ENCODE measurements at regions not wholly inside any gene's neighbourhood (a gene's known extent, or its start where the extent isn't known, plus 50 kb on each side); places are given as distances from the start of the nearest gene placed in this dataset.
A peak's percentile ranks its signal among the peaks of the same experiment; 100 is the strongest.

DNA sequence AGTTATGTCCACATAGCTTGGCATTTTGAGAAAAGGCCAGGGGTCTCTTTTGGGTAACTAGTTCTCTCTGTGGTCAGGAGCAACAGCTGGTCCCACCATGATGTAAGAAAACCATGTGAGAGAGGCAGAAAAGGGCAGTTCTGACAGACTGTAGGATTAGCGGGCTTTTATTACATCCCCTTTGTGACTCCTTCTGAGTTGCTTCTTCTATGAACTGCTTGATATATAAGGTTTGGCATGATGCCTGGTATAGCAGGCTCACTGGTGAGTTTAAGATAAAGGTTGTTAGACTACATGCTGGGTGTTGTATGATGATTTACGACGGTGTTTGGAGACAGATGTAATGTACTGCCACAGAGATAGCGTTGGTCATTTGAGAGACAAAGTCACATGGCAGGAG lies 2308.1 kb upstream of the AGA start:
- intact Hi-C loops (cut with micrococcal nuclease; ENCODE audit: unreplicated experiment) = no loop called here
- BruUV-seq (replicated peaks) = no TSS peak

DNA sequence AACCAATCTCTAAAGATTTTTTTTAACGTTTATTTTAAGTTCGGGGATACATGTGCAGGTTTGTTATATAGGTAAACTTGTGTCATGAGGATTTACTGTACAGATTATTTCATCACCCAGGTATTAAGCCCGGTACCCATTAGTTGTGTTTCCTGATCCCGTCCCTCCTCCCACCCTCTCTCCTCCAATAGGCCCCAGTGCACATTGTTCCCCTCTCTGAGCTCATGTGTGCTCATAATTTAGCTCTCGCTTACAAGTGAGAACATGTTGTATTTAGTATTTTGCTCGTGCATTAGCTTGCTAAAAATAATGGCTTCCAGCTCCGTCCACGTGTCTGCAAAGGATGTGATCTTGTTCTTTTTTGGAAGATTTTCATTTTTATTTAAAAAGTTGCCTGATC lies 2309.4 kb upstream of the AGA start:
- Histone ChIP-seq H3K36me3 (ENCODE audit: insufficient read depth, low read length, poor library complexity, severe bottlenecking) (no peaks in the 10 kb centered on the region), H3K27ac (ENCODE audit: low read depth, low read length, poor library complexity, severe bottlenecking) (no peak overlapping the region), H3K27me3 (replicated peaks; ENCODE audit: insufficient read depth, low read depth, low read length, poor library complexity) (no peaks in the 10 kb centered on the region), H3K4me3 (ENCODE audit: low read depth, low read length, poor library complexity, severe bottlenecking) (no peak overlapping the region), H3K9me3 (ENCODE audit: low read depth, low read length, poor library complexity, severe bottlenecking) (no peaks in the 10 kb centered on the region), H3K4me1 (ENCODE audit: insufficient read depth, low read length, poor library complexity, severe bottlenecking) (peaks cover 5% of the 10 kb centered on the region)
- DNase-seq (ENCODE audit: low spot score) = no peak
- ChIA-PET POLR2A (ENCODE audit: low non-redundant PET) (interaction anchor here (0.6 kb wide), 1 partner anchor 190 kb away, joined by 3 read pairs; no protein-coding TSS in a partner anchor), CTCF (interaction anchor here (0.7 kb wide), 1 partner anchor 167 kb away, joined by 3 read pairs; no protein-coding TSS in a partner anchor)
- no peak for TF ChIP-seq EZH2 (IDR thresholded peaks at IDR 0.05; ENCODE audit: borderline replicate concordance, low read depth, low read length, poor library complexity, severe bottlenecking)
- TF ChIP-seq, protein P1, sequence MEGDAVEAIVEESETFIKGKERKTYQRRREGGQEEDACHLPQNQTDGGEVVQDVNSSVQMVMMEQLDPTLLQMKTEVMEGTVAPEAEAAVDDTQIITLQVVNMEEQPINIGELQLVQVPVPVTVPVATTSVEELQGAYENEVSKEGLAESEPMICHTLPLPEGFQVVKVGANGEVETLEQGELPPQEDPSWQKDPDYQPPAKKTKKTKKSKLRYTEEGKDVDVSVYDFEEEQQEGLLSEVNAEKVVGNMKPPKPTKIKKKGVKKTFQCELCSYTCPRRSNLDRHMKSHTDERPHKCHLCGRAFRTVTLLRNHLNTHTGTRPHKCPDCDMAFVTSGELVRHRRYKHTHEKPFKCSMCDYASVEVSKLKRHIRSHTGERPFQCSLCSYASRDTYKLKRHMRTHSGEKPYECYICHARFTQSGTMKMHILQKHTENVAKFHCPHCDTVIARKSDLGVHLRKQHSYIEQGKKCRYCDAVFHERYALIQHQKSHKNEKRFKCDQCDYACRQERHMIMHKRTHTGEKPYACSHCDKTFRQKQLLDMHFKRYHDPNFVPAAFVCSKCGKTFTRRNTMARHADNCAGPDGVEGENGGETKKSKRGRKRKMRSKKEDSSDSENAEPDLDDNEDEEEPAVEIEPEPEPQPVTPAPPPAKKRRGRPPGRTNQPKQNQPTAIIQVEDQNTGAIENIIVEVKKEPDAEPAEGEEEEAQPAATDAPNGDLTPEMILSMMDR (conservative IDR thresholded peaks at IDR 0.05; ENCODE audit: low read depth, low read length) = no peak
- intact Hi-C loops (cut with micrococcal nuclease; ENCODE audit: unreplicated experiment) = no loop called here
- BruUV-seq (replicated peaks) = no TSS peak

More for the DNA sequence above, 2308.1 kb upstream of the AGA start:
- H3K4me3 ChIP-seq (ENCODE audit: low read depth, low read length, poor library complexity, severe bottlenecking) = no peak overlapping the region
- no peak overlapping the region for H3K27ac ChIP-seq (ENCODE audit: low read depth, low read length, poor library complexity, severe bottlenecking)
- H3K9me3 ChIP-seq (ENCODE audit: low read depth, low read length, poor library complexity, severe bottlenecking) = no peaks in the 10 kb centered on the region
- no peaks in the 10 kb centered on the region for H3K36me3 ChIP-seq (ENCODE audit: insufficient read depth, low read length, poor library complexity, severe bottlenecking)
- H3K4me1 ChIP-seq (ENCODE audit: insufficient read depth, low read length, poor library complexity, severe bottlenecking) = peaks cover 5% of the 10 kb centered on the region
- DNase-seq (ENCODE audit: low spot score) = peak; percentile 74
- H3K27me3 ChIP-seq (replicated peaks; ENCODE audit: insufficient read depth, low read depth, low read length, poor library complexity) = no peaks in the 10 kb centered on the region
- ChIA-PET CTCF (no interaction called here), POLR2A (ENCODE audit: low non-redundant PET) (no interaction called here)
- TF ChIP-seq, protein P1 (conservative IDR thresholded peaks at IDR 0.05; ENCODE audit: low read depth, low read length) = no peak
- TF ChIP-seq EZH2 (IDR thresholded peaks at IDR 0.05; ENCODE audit: borderline replicate concordance, low read depth, low read length, poor library complexity, severe bottlenecking) = no peak

DNA sequence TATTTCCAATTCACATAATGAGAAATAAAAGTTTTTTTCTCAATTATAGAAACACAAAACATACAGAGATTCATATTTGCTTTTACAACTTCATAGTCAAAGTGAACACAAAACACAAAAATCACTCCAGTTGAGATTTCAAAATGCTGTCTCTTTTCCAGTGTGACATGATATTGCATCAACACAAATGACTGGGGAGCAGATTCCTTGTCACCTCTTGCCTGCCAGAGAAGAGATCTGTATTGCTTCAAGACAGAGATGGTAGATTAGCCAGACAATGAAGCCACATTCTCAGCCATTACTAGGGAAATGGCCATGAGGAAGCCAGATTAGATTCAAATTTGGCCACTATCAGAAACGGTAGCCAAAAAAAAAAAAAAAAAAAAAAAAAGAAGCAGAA lies 2313.1 kb upstream of the AGA start:
- H3K4me1 ChIP-seq (ENCODE audit: insufficient read depth, low read length, poor library complexity, severe bottlenecking) = peaks cover 2% of the 10 kb centered on the region
- POLR2A ChIA-PET (ENCODE audit: low non-redundant PET) = no interaction called here

More for the DNA sequence above, 2313.1 kb upstream of the AGA start:
- Histone ChIP-seq H3K9me3 (ENCODE audit: low read depth, low read length, poor library complexity, severe bottlenecking) (no peaks in the 10 kb centered on the region), H3K4me3 (ENCODE audit: low read depth, low read length, poor library complexity, severe bottlenecking) (no peak overlapping the region), H3K36me3 (ENCODE audit: insufficient read depth, low read length, poor library complexity, severe bottlenecking) (no peaks in the 10 kb centered on the region), H3K27me3 (replicated peaks; ENCODE audit: insufficient read depth, low read depth, low read length, poor library complexity) (no peaks in the 10 kb centered on the region), H3K27ac (ENCODE audit: low read depth, low read length, poor library complexity, severe bottlenecking) (no peak overlapping the region)
- intact Hi-C loops (cut with micrococcal nuclease; ENCODE audit: unreplicated experiment) = no loop called here
- TF ChIP-seq, protein P1 (conservative IDR thresholded peaks at IDR 0.05; ENCODE audit: low read depth, low read length) = no peak
- CTCF ChIA-PET = no interaction called here
- no peak for DNase-seq (ENCODE audit: low spot score)
- no TSS peak for BruUV-seq (replicated peaks)
